Activated B cell treated with CpG ODN at 0.5 μM for 24 hours (primary cell): ENCODE measurements at regions not wholly inside any gene's neighbourhood (a gene's known extent, or its start where the extent isn't known, plus 50 kb on each side); places are given as distances from the start of the nearest gene placed in this dataset.

ENCODE experiments used
- ATAC-seq: fragments of 200-7000 bp; cut with Tn5 transposase; one replicate; pipeline ENCODE4 v1.10.0; 2021; ENCODE audit warnings: low read depth, mild to moderate bottlenecking, moderate library complexity
- CTCF ChIA-PET: fragments of 350-600 bp; sonication (Branson Sonifier 250); formaldehyde crosslinking; loops from one replicate; lab custom pipeline; 2021; ENCODE audit warnings: antibody characterized with exemption; lab: Charles Lee
- POLR2A ChIA-PET: fragments of 350-600 bp; sonication (Branson Sonifier 250); formaldehyde crosslinking; loops from one replicate; lab custom pipeline; 2021; ENCODE audit warnings: antibody characterized with exemption; lab: Charles Lee
- DNase-seq: peaks from one replicate; pipeline ENCODE4 v3.0.0; 2022
- H3K27ac Mint-ChIP-seq: one replicate; pipeline ENCODE4 v1.8.0; 2020; ENCODE audit warnings: mixed read lengths
- H3K27me3 Mint-ChIP-seq: one replicate; pipeline ENCODE4 v1.8.0; 2021; ENCODE audit warnings: mixed read lengths
- H3K36me3 Mint-ChIP-seq: one replicate; pipeline ENCODE4 v1.8.0; 2021; ENCODE audit warnings: low read depth, mixed read lengths
- H3K4me1 Mint-ChIP-seq: one replicate; pipeline ENCODE4 v1.8.0; 2021; ENCODE audit warnings: mixed read lengths
- H3K4me3 Mint-ChIP-seq: one replicate; pipeline ENCODE4 v1.8.0; 2020; ENCODE audit warnings: mild to moderate bottlenecking, mixed read lengths
- H3K9me3 Mint-ChIP-seq: one replicate; pipeline ENCODE4 v1.8.0; 2020; ENCODE audit warnings: mixed read lengths
- intact Hi-C: fragments of 100-400 bp; cut with micrococcal nuclease; formaldehyde crosslinking; loops from one replicate; pipeline ENCODE4 v1.15.1; 2024
- TF ChIP-seq, protein P1 (sequence below): fragments of 200-600 bp; IDR thresholded peaks from one replicate; pipeline ENCODE4 v1.8.0; 2022; ENCODE audit warnings: antibody characterized with exemption, mild to moderate bottlenecking

DNA sequence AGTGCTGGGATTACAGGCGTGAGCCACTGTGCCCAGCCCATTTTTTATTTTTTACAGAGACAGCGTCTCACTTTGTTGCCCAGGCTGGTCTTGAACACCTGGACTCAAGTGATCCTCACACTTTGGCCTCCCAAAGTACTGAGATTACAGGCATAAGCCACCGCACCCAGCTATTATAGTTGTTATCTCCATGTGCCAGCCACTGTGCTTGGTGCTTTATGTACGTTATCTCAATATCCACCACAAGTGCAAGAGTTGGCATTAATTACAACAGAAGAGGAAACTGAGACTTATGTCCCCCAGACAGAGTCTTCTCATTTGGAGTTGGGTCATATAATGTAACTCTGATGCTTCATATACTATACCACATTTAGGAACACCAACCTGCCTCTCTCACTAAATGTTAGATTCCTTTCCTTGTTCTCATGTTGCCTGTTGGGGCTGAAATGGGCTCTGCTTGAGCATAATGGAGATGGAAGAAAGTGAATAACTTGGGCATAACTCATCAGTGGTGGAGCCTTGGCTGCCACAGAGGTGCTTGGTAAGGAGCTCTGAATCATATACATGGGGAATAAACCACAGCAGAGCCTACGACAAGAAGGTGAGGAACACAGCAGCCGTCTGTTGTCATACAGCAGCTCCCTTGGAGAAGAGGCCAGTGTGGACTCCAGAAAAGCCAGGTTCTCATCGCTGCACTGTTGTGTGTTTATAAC is 84.3 kb downstream of the SPRY1 start:
- H3K4me1 Mint-ChIP-seq: peaks cover 20% of the 10 kb centered on the region
- H3K27ac Mint-ChIP-seq: no peak overlapping the region
- intact Hi-C loops: no loop called here
- H3K9me3 Mint-ChIP-seq: no peaks in the 10 kb centered on the region
- no peaks in the 10 kb centered on the region for H3K36me3 Mint-ChIP-seq
- ChIA-PET POLR2A (no interaction called here), CTCF (no interaction called here)
- no peak for ATAC-seq
- DNase-seq: no peak
- TF ChIP-seq, protein P1, sequence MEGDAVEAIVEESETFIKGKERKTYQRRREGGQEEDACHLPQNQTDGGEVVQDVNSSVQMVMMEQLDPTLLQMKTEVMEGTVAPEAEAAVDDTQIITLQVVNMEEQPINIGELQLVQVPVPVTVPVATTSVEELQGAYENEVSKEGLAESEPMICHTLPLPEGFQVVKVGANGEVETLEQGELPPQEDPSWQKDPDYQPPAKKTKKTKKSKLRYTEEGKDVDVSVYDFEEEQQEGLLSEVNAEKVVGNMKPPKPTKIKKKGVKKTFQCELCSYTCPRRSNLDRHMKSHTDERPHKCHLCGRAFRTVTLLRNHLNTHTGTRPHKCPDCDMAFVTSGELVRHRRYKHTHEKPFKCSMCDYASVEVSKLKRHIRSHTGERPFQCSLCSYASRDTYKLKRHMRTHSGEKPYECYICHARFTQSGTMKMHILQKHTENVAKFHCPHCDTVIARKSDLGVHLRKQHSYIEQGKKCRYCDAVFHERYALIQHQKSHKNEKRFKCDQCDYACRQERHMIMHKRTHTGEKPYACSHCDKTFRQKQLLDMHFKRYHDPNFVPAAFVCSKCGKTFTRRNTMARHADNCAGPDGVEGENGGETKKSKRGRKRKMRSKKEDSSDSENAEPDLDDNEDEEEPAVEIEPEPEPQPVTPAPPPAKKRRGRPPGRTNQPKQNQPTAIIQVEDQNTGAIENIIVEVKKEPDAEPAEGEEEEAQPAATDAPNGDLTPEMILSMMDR: no peak
- no peaks in the 10 kb centered on the region for H3K27me3 Mint-ChIP-seq
- no peak overlapping the region for H3K4me3 Mint-ChIP-seq

DNA sequence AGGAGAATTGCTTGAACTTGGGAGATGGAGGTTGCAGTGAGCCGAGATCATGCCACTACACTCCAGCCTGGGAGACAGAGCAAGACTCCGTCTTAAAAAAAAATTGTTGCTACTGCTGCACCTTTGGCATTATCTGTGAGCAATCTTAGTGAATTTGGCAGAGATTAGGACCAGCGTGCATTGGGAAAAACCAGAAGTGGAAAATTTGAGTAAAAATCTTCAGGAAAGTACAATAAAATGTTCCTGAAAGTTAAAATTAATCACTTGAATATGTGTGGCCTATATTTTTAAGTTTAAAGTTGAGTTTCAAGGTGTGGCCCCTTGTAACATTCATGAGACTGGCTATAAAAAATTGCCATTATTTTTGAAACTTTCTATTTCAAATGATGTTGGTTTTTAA is 85.1 kb downstream of the SPRY1 start:
- ATAC-seq (no peak), DNase-seq (no peak)
- no peaks in the 10 kb centered on the region for H3K36me3 Mint-ChIP-seq
- no peak overlapping the region for H3K27ac Mint-ChIP-seq
- no peaks in the 10 kb centered on the region for H3K27me3 Mint-ChIP-seq
- ChIA-PET CTCF (no interaction called here), POLR2A (no interaction called here)
- intact Hi-C loops: no loop called here
- no peaks in the 10 kb centered on the region for H3K9me3 Mint-ChIP-seq
- H3K4me3 Mint-ChIP-seq: no peak overlapping the region
- H3K4me1 Mint-ChIP-seq: peaks cover 20% of the 10 kb centered on the region
- TF ChIP-seq, protein P1: no peak

DNA sequence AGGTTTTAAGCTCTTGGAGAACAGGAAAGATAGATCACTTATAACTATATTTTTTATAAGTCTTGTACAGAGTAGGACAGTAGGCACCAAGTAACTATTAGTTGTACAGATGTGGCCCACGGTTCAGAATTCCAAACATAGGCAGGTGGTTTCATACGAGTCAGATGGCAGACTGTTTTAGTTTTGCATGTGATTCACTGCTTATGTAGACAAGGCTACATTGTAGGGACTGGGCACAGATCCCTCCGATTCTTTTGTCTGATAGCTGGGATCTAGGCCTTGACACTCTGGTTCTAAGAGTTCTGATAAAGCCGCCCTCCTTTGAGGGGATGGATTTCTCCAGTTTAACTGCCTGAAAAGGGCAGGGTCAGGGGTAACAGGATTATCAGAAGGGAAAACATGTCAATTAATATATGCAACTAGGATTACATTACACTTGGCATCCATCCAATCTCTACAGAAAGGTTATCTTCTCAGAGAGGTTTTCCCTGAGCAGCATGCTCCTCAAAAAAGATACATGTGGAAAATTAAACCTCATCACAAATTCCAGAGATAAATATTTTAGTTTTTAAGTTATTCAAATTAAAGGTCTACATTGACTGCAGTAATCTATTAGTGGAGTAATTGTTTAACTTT is 87.8 kb downstream of the SPRY1 start:
- TF ChIP-seq, protein P1: no peak
- DNase-seq: no peak
- Mint-ChIP-seq H3K27ac (no peak overlapping the region), H3K4me1 (peaks cover under 1% of the 10 kb centered on the region), H3K4me3 (no peak overlapping the region), H3K9me3 (no peaks in the 10 kb centered on the region), H3K36me3 (no peaks in the 10 kb centered on the region), H3K27me3 (no peaks in the 10 kb centered on the region)
- ChIA-PET CTCF (no interaction called here), POLR2A (interaction anchor here (0.6 kb wide), 1 partner anchor 17 kb away, joined by 9 read pairs; no protein-coding TSS in a partner anchor)
- intact Hi-C loops: no loop called here
- no peak for ATAC-seq

DNA sequence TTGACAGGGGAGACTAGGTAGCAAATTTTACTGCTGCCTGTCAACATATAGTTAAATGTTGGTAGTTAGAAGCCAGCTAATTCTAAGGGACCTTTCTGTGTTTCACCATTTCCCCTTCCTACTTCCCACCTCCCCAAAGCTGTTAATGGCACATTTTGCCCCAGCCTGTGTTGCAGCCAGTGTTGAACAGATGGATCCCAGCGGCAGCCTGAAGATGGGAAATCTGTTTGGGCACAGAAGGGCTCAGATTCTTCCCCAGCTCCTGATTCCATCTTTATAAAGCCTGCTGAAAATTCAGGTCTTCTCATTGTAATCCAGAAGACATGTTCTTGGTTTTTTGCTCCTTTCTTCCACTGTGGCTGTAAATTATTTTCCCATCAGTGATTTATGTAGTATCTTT is 89.0 kb downstream of the SPRY1 start:
- TF ChIP-seq, protein P1: no peak
- no peaks in the 10 kb centered on the region for H3K9me3 Mint-ChIP-seq
- H3K27me3 Mint-ChIP-seq: no peaks in the 10 kb centered on the region
- no peaks in the 10 kb centered on the region for H3K36me3 Mint-ChIP-seq
- intact Hi-C loops: no loop called here
- POLR2A ChIA-PET: no interaction called here
- no peaks in the 10 kb centered on the region for H3K4me1 Mint-ChIP-seq
- ATAC-seq (no peak), DNase-seq (no peak)
- H3K4me3 Mint-ChIP-seq: no peak overlapping the region
- H3K27ac Mint-ChIP-seq: no peak overlapping the region
- CTCF ChIA-PET: no interaction called here

DNA sequence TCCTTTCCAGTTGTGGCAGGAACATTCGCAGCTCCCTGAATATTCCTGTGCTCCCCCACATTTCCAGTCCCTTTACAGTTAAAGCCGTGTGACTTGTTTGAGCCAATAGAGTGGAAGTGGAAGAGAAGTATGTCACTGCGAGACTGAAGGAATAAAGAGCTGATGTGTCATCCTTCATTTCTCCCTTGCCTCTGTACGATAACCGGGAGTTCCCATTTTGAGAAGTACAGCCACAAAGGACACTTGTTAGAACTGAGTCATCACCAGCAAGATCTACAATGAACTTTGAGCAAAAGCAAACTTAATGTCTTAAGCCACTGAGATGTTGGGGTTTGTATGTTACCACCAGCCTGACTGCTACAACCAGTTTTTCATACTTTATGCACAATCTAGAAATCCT is 92.3 kb downstream of the SPRY1 start:
- DNase-seq: no peak
- Mint-ChIP-seq H3K9me3 (no peaks in the 10 kb centered on the region), H3K4me3 (no peak overlapping the region), H3K36me3 (no peaks in the 10 kb centered on the region), H3K27me3 (peaks cover under 1% of the 10 kb centered on the region), H3K4me1 (no peaks in the 10 kb centered on the region), H3K27ac (no peak overlapping the region)
- ChIA-PET POLR2A (no interaction called here), CTCF (no interaction called here)
- intact Hi-C loops: no loop called here
- TF ChIP-seq, protein P1: no peak
- peak; percentile 49 for ATAC-seq
